Adrenal gland (tissue), 9 donors: ENCODE measurements at regions not wholly inside any gene's neighbourhood (a gene's known extent, or its start where the extent isn't known, plus 50 kb on each side); places are given as distances from the start of the nearest gene placed in this dataset.

ENCODE experiments used
- DNase-seq, 7 donors: peaks; one replicate each; pipeline ENCODE4 v3.0.0-alpha.2; 2019 to 2020
- H3K27ac ChIP-seq, 5 donors: fragments of 200-600 bp; sonication (generic) in 4 of 5; 1 replicate in 3 of 5; 2 replicates in 2 of 5; pipeline versions ENCODE4 v1.5.1 to v1.8.0; 2016 to 2020; ENCODE audit warnings: mild to moderate bottlenecking in 1 of 5
- H3K27me3 ChIP-seq: fragments of 200-600 bp; 2 replicates; pipeline ENCODE4 v1.8.0; 2021
- H3K36me3 ChIP-seq, 2 donors: fragments of 200-600 bp; replicated peaks in 1 of 2; 1 replicate in 1 of 2; 2 replicates in 1 of 2; pipeline versions ENCODE4 v1.5.1 to v1.8.0; 2018 to 2022
- H3K4me1 ChIP-seq, 2 donors: fragments of 200-600 bp; replicated peaks in 1 of 2; 1 replicate in 1 of 2; 2 replicates in 1 of 2; pipeline versions ENCODE4 v1.5.1 to v1.8.0; 2018 to 2021
- H3K4me3 ChIP-seq, 4 donors: fragments of 200-600 bp; sonication (generic) in 3 of 4; one replicate each; pipeline ENCODE4 v1.5.1; 2016 to 2018
- H3K9me3 ChIP-seq, 3 donors: fragments of 200-600 bp; sonication (generic) in 1 of 3; replicated peaks in 1 of 3; 1 replicate in 2 of 3; 2 replicates in 1 of 3; pipeline versions ENCODE4 v1.5.1 to v1.8.0; 2016 to 2021
- CTCF ChIP-seq, 6 experiments: fragments of 450-650 bp in 4 of 6; fragments of 200-600 bp in 2 of 6; sonication (generic) in 1 of 6; IDR thresholded peaks; 1 replicate in 5 of 6; 2 replicates in 1 of 6; pipeline versions ENCODE4 v1.5.1 to v1.8.0; 2016 to 2021; ENCODE audit warnings: antibody characterized with exemption in 6 of 6, mild to moderate bottlenecking in 2 of 6, moderate library complexity in 1 of 6
- POLR2A ChIP-seq, 2 donors: fragments of 450-650 bp; IDR thresholded peaks; one replicate each; pipeline ENCODE4 v1.6.1; 2017; ENCODE audit warnings: antibody characterized with exemption in 2 of 2, mild to moderate bottlenecking in 2 of 2, moderate library complexity in 1 of 2
- WGBS, 4 donors: extraction: QIAGEN DNeasy Blood & Tissue Kit in 2 of 4; methylation state at CpG; one replicate each; pipeline versions ENCODE4 v1.1.5 to v1.1.7; 2013 to 2017; 5-methylcytosine and 5-hydroxymethylcytosine counted together
- intact Hi-C, 2 donors: fragments of 100-400 bp; cut with DNase I; formaldehyde crosslinking; loops; one replicate each; pipeline versions ENCODE4 v1.14.1 to v1.15.0; 2022 to 2023
- donor health status: healthy with polysubstance abuse.
- donor health status: Bipolar disorder and iron deficiency.
- donor health status: DM: yes; HTN: yes; CAD: no.
- donor health status: DM: no; HTN: no; CAD: no.
- donor health status: DM: no; HTN: no; CAD: no.

DNA sequence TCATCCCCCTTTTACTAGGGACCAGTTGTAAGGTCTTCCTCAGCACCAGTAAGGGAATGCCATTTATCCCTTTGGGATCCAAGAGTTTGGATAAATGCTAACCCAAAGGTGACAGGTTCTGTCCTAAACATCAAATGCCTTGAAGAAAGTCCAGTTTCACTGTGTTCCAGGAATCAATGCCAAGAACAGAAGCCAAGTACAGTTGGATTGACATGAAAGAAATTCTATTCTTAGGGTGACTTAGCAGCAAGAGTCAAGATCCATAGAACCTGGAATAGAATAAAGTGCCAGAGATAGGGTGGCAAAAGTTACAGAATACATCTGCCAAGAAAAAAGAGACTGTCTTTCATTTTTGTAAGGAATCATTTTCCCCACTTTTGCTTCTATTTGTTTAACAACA, 94.9 kb upstream of the ADAMTS5 start:
- H3K27ac ChIP-seq = no peak overlapping the region
- peaks cover 0 to 4% of the 10 kb centered on the region in 2 donors for H3K4me1 ChIP-seq
- no peaks in the 10 kb centered on the region for H3K27me3 ChIP-seq
- intact Hi-C loops = no loop called here
- H3K4me3 ChIP-seq = no peak overlapping the region
- no peak for DNase-seq
- H3K9me3 ChIP-seq = peaks cover 0 to 6% (median 0%) of the 10 kb centered on the region in 3 donors
- no peaks in the 10 kb centered on the region for H3K36me3 ChIP-seq
- TF ChIP-seq POLR2A (IDR thresholded peaks at IDR 0.05) (no peak), CTCF (IDR thresholded peaks at IDR 0.05) (no peak)

- Histone ChIP-seq H3K9me3 (peaks cover 0 to 6% (median 0%) of the 10 kb centered on the region in 3 donors), H3K27ac (no peak overlapping the region), H3K4me3 (no peak overlapping the region), H3K4me1 (peaks cover 0 to 4% of the 10 kb centered on the region in 2 donors), H3K27me3 (no peaks in the 10 kb centered on the region), H3K36me3 (no peaks in the 10 kb centered on the region)
- no peak for DNase-seq
- TF ChIP-seq POLR2A (IDR thresholded peaks at IDR 0.05) = no peak
- no peak for TF ChIP-seq CTCF (IDR thresholded peaks at IDR 0.05)
- intact Hi-C loops = no loop called here
- 39 to 49% (median 42%) methylated on average over 2 of the region's 2 CpGs for WGBS, 4 donors
Observed at GRCh38 chr21:27060190-27060589, 93.3 kb upstream of the ADAMTS5 start.

- Histone ChIP-seq H3K9me3 (peaks cover 0 to 3% (median 0%) of the 10 kb centered on the region in 3 donors), H3K27me3 (no peaks in the 10 kb centered on the region), H3K4me1 (peaks cover 0 to 4% of the 10 kb centered on the region in 2 donors), H3K4me3 (no peak overlapping the region), H3K27ac (no peak overlapping the region), H3K36me3 (no peaks in the 10 kb centered on the region)
- WGBS, 4 donors = 72 to 85% (median 75%) methylated on average over 2 of the region's 2 CpGs
- no peak for TF ChIP-seq POLR2A (IDR thresholded peaks at IDR 0.05)
- TF ChIP-seq CTCF (IDR thresholded peaks at IDR 0.05) = no peak
- no peak for DNase-seq
- intact Hi-C loops = no loop called here
Observed at GRCh38 chr21:27058673-27059605, 92.1 kb upstream of the ADAMTS5 start.

DNA sequence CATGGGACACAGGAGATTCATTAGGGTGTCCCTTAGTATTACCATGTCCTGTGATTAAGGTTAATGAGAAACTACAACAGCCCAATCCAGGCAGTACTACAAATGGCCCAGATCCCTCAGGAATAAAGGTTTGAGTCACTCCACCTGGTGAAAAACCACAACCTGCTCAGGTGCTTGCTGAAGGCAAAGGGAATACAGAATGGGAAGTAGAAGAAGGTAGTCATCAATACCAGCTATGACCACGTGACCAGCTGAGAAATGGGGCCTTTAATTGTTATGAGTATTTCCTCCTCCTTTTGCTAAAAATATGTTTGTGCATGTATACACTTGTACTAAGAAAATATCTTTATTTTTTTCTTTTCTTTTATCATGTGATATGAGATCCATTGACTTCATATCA, 91.1 kb upstream of the ADAMTS5 start:
- H3K4me3 ChIP-seq = no peak overlapping the region
- WGBS, 4 donors = 72 to 87% (median 76%) methylated on average over 1 of the region's 1 CpG
- no peaks in the 10 kb centered on the region for H3K27me3 ChIP-seq
- no peaks in the 10 kb centered on the region for H3K36me3 ChIP-seq
- peaks cover 0 to 4% of the 10 kb centered on the region in 2 donors for H3K4me1 ChIP-seq
- TF ChIP-seq CTCF (IDR thresholded peaks at IDR 0.05) (no peak), POLR2A (IDR thresholded peaks at IDR 0.05) (no peak)
- intact Hi-C loops = no loop called here
- H3K27ac ChIP-seq = no peak overlapping the region
- no peak for DNase-seq
- H3K9me3 ChIP-seq = no peaks in the 10 kb centered on the region
